Neural cell (in vitro differentiated cells): ENCODE measurements at regions not wholly inside any gene's neighbourhood (a gene's known extent, or its start where the extent isn't known, plus 50 kb on each side); places are given as distances from the start of the nearest gene placed in this dataset.

Source experiments
- EP300 ChIP-seq: fragments of 450-650 bp; conservative IDR thresholded peaks from 2 replicates; pipeline ENCODE4 v1.6.1; 2014; ENCODE audit warnings: antibody characterized with exemption, mild to moderate bottlenecking, moderate library complexity; ENCODE audit not compliant: poor library complexity, severe bottlenecking
- EZH2 ChIP-seq: fragments of 200-600, 300-800 bp; shearing (Covaris generic), sonication (generic); IDR thresholded peaks from 2 replicates; pipeline ENCODE4 v1.6.1; 2014; ENCODE audit warnings: antibody characterized with exemption, low read length, borderline replicate concordance, mild to moderate bottlenecking; ENCODE audit not compliant: insufficient read depth, poor library complexity, severe bottlenecking
- POLR2AphosphoS5 ChIP-seq: IDR thresholded peaks from 2 replicates; pipeline ENCODE4 v1.6.1; 2012
- RAD21 ChIP-seq: fragments of 450-650 bp; conservative IDR thresholded peaks from 2 replicates; pipeline ENCODE4 v1.6.1; 2014; ENCODE audit warnings: antibody characterized with exemption, mild to moderate bottlenecking, moderate library complexity
- REST ChIP-seq: IDR thresholded peaks from 2 replicates; pipeline ENCODE4 v1.6.1; 2012; ENCODE audit warnings: borderline replicate concordance
- TF ChIP-seq, protein P1 (sequence below): fragments of 450-650 bp; IDR thresholded peaks from 2 replicates; pipeline ENCODE4 v1.5.1; 2014; ENCODE audit warnings: antibody characterized with exemption, mild to moderate bottlenecking, moderate library complexity; ENCODE audit not compliant: poor library complexity, severe bottlenecking

DNA sequence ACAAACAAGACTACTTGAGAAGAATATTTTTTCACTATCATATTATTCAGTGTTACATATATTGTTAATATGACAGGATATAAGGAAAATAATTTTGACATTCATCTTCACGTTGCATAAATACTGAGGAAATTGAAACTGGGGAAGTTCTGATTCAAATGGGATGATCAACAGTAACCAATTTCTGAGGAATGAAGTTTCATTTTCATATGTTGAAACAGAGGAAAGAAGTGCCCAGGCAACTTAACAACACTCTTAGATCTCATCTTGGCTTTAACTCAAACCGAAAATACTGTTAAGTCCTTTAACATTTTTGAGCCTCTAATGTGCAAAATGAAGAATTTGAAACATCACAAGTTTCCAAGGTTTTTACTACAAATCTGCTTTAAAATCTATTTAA, 612.2 kb upstream of the VRK2 start:
- TF ChIP-seq EZH2 (no peak), RAD21 (no peak), REST (no peak), EP300 (no peak), POLR2AphosphoS5 (no peak)
- TF ChIP-seq, protein P1, sequence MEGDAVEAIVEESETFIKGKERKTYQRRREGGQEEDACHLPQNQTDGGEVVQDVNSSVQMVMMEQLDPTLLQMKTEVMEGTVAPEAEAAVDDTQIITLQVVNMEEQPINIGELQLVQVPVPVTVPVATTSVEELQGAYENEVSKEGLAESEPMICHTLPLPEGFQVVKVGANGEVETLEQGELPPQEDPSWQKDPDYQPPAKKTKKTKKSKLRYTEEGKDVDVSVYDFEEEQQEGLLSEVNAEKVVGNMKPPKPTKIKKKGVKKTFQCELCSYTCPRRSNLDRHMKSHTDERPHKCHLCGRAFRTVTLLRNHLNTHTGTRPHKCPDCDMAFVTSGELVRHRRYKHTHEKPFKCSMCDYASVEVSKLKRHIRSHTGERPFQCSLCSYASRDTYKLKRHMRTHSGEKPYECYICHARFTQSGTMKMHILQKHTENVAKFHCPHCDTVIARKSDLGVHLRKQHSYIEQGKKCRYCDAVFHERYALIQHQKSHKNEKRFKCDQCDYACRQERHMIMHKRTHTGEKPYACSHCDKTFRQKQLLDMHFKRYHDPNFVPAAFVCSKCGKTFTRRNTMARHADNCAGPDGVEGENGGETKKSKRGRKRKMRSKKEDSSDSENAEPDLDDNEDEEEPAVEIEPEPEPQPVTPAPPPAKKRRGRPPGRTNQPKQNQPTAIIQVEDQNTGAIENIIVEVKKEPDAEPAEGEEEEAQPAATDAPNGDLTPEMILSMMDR: no peak
